ENCODE measurements at regions not wholly inside any gene's neighbourhood (a gene's known extent, or its start where the extent isn't known, plus 50 kb on each side); places are given as distances from the start of the nearest gene placed in this dataset.
A peak's percentile ranks its signal among the peaks of the same experiment; 100 is the strongest.

DNA sequence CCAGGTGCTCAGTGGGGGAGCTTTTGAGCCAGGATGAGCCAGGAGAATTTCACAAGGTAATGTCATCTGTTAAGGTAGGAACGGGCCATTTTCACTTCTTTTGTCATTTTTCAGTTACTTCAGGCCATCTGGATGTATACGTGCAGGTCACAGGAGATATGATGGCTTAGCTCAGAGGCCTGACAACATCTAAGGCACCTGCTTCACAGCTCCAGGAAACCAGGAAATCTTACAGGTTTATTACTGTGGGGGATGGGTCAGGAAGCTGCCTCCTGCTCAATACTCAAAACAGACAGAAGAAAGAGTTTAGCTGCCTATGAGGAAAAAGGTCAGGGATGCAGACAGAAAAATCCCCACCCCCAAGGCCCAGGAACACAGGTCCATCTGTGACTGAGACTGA lies 364.3 kb upstream of the LRP1B start:
- H3K18ac ChIP-seq (ENCODE audit: extremely low read depth, low read length), result no peak overlapping the region
- no peak overlapping the region for H2BK120ac ChIP-seq (replicated peaks; ENCODE audit: low read depth, low read length)
- no peak overlapping the region for H4K8ac ChIP-seq (ENCODE audit: extremely low read depth, insufficient read depth, low read length)
- no peak overlapping the region for H3K4ac ChIP-seq (replicated peaks; ENCODE audit: insufficient read length, low read depth, low read length)
- H4K20me1 ChIP-seq (replicated peaks in 1 of 2; ENCODE audit: control insufficient read depth in 1 of 2, insufficient read depth in 2 of 2, low read length in 2 of 2), result no peaks in the 10 kb centered on the region
- no peaks in the 10 kb centered on the region for H3K9me3 ChIP-seq (ENCODE audit: insufficient read depth in 2 of 2, low read depth in 1 of 2, low read length in 1 of 2)
- H2BK15ac ChIP-seq (ENCODE audit: low read length), result no peak overlapping the region
- no peak overlapping the region for H4K5ac ChIP-seq (ENCODE audit: insufficient read length, low read depth, low read length)
- peak overlapping the region; percentile 65 for H2AFZ ChIP-seq (ENCODE audit: low read length)
- POLR2A ChIA-PET (ENCODE audit: partially characterized antibody), result no interaction called here
- peak overlapping the region in 1 of 2 experiments; percentile 21; a peak in 2 of 4 replicates for H3K4me2 ChIP-seq (ENCODE audit: insufficient read depth in 1 of 2, low read depth in 2 of 2, low read length in 2 of 2)
- no peak overlapping the region for H3K14ac ChIP-seq (ENCODE audit: insufficient read length)
- no peak overlapping the region for H3K27ac ChIP-seq (ENCODE audit: low read depth, low read length)
- TF ChIP-seq SP4 (IDR thresholded peaks at IDR 0.05; ENCODE audit: low read length), result no peak
- no peak for TF ChIP-seq EZH2 (IDR thresholded peaks at IDR 0.05; ENCODE audit: low read depth, low read length, severe bottlenecking)
- no peak for TF ChIP-seq JUND (IDR thresholded peaks at IDR 0.05; ENCODE audit: low read length)
- no peaks in the 10 kb centered on the region for H3K27me3 ChIP-seq (replicated peaks in 1 of 4; ENCODE audit: control insufficient read depth in 3 of 4, extremely low read depth in 1 of 4, insufficient read depth in 3 of 4, low read length in 3 of 4)
- WGBS, 2 experiments (ENCODE audit: extremely low coverage in 1 of 2, insufficient coverage in 1 of 2, insufficient read length in 1 of 2, insufficient replicate concordance in 2 of 2, low coverage in 1 of 2, low lambda C conversion rate in 2 of 2, missing lambda C conversion rate in 1 of 2), result 97% methylated on average over 2 of the region's 2 CpGs; no CpG with 5 or more reads in 1 of the 2 experiments
- CTCF ChIA-PET (ENCODE audit: partially characterized antibody), result no interaction called here
- FAIRE-seq (no peak), DNase-seq (ENCODE audit: low read depth in 1 of 2, low spot score in 2 of 2) (no peak)
- no peaks in the 10 kb centered on the region for H3K36me3 ChIP-seq (ENCODE audit: control insufficient read depth in 2 of 4, insufficient read depth in 4 of 4, low read length in 3 of 4)
- H3K4me1 ChIP-seq (replicated peaks in 1 of 4; ENCODE audit: control insufficient read depth in 3 of 4, insufficient read depth in 4 of 4, low read length in 3 of 4), result peaks cover 0 to 4% (median 0%) of the 10 kb centered on the region in 4 experiments; a peak in 1 of 7 replicates
- H2BK12ac ChIP-seq (ENCODE audit: low read depth, low read length), result no peak overlapping the region
- no peak overlapping the region for H2BK20ac ChIP-seq (ENCODE audit: low read length)
- H3K79me2 ChIP-seq (ENCODE audit: control insufficient read depth in 1 of 2, insufficient read depth in 2 of 2, low read length in 2 of 2), result no peaks in the 10 kb centered on the region
- H4K91ac ChIP-seq (replicated peaks; ENCODE audit: insufficient read length, low read length), result no peak overlapping the region
- no peaks in the 10 kb centered on the region for H3K79me1 ChIP-seq (ENCODE audit: low read depth, low read length)
- H3K4me3 ChIP-seq (ENCODE audit: extremely low read depth in 1 of 4, insufficient read depth in 2 of 4, low read depth in 3 of 4, low read length in 4 of 4), result no peak overlapping the region
- no peak overlapping the region for H2BK5ac ChIP-seq (ENCODE audit: low read depth, low read length)
- no peak overlapping the region for H3K56ac ChIP-seq (replicated peaks; ENCODE audit: insufficient read length, low read depth, low read length)
- H3K9ac ChIP-seq (replicated peaks in 1 of 4; ENCODE audit: extremely low read depth in 1 of 4, low read depth in 3 of 4, low read length in 3 of 4), result no peak overlapping the region
- no peaks in the 10 kb centered on the region for H3K23me2 ChIP-seq (ENCODE audit: low read depth, low read length)
- H2AK5ac ChIP-seq (ENCODE audit: low read depth, low read length), result no peak overlapping the region
- H3K23ac ChIP-seq (ENCODE audit: insufficient read length), result no peak overlapping the region

Measured in H1 (cell line).